ENCODE measurements at regions not wholly inside any gene's neighbourhood (a gene's known extent, or its start where the extent isn't known, plus 50 kb on each side); places are given as distances from the start of the nearest gene placed in this dataset.

- DNase-seq (ENCODE audit: low spot score) = no peak
These were observed 428.4 kb downstream of the PTPRU start for GRCh38 chr1:29664711-29665110.

DNA sequence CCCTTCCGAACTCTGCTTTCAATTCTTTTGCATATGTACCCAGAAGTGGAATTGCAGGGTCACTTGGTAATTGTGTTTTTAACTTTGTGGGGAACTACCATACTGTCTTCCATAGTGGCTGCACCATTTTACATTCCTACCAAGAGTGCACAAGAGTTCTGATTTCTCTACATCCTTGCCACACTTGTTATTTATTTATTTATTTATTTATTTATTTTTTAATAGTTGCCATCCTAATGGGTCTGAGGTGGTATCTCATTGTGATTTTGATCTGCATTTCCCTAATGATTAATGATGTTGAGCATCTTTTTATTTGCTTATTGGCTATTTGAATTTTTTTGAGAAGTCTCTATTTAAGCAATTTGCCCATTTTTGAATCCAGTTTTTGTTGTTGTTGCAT is 422.4 kb downstream of the PTPRU start:
- no peak for DNase-seq (ENCODE audit: low spot score)

DNA sequence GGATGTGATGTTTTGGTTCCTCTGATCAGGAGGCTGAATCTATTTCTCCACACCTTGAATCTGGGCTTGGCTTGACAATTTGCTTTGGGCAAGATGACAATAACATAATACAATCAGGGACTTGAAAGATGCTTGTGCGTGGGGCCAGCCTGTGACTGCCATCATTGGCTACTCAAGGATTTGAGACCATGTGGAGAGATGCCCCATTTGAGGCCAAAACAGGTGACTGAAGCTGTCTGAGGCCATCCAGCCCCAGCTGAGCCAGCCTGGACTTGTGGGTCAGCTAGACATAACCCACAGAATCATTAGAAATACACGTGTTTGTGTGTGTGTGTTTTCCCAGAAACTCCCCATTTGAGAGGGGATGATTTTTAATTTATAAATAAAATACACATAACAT is 421.5 kb downstream of the PTPRU start:
- no peak for DNase-seq (ENCODE audit: low spot score)

- DNase-seq (ENCODE audit: low spot score) = no peak
These were observed 419.9 kb downstream of the PTPRU start for GRCh38 chr1:29655945-29656850.

DNA sequence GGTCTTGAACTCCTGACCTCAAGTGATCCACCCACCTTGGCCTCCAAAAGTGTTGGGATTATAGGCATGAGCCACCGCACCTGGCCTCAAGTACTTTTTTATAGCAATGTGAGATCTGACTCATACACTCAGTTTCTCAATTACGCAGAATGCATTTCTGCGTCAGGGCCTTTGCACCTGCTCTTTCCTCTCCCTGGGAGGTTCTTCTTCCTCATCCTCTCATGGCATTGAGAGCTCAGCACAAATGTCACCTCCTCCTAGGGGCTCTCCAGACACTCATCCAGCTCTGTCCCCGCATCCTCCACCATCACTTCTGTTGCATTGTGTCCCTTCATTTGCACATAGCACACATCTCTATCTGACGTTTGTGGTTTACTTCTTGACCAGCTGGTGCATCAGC is 418.8 kb downstream of the PTPRU start:
- no peak for DNase-seq (ENCODE audit: low spot score)

DNA sequence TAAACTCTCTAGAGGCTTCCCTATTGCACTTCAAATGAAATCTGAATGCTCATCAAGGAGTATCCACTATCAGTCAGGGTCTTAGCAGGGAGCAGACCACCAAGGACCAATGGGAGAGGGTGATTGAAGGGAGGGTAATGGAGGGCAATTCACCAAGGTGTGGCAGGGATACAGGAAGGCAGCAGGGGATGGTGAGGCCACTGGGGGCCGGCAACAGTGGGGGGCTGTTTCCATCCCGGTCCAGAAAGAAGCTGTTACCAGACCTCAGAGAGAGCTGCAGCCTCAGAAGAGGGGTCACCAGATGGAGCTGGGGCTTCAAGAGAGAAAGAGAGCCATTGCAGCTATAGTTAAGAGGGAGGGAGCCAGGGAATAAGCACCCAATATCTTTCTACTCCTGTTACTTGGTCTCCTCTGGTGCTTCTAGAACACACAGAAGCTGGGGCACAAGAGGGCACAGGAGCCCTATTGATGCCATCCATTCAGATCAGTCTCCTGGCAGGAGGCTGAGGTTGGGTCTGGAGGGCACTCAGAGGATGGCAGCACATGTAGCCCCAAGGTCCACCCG is 417.6 kb downstream of the PTPRU start:
- no peak for DNase-seq (ENCODE audit: low spot score)

DNA sequence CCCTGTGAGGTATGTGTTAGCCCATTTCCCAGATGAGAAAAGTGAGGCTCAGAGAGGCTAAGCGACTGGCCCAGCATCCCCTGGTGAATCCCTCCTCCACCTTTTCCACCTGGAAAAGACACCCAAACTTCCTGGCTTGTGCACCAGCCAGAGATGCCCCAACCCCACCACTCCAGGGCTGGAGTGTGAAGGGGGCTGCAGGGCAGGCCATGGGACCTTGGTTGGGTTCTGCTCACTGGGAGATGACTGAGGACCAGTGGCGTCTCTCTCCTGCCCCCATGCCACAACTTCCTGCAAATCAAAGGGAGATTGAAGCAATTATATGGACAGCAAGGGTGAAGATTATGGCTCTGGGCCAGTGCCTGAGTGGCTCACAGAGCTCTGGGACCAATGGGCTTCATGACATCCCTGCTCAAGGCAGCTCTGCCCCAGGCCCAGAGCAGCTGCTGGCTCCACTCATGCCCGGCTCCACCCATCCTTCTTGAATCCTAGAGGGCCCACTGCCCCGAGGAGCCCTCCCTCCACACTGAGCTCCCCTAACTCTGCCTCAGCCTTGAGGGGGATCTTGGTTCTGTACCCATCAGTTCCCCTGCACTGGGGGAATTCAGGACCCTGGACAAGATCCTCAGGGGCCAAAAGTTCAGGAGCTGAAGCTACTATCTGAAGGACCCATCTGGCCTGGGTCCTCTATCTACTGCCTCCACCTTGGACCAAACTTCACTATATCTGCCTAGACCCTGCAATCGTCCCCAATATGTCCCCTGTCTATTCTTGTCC is 416.9 kb downstream of the PTPRU start:
- DNase-seq (ENCODE audit: low spot score) = no peak

GRCh38 chr1:29651684-29652665 is 415.7 kb downstream of the PTPRU start:
- no peak for DNase-seq (ENCODE audit: low spot score)

GRCh38 chr1:29651246-29651645 is 414.9 kb downstream of the PTPRU start:
- no peak for DNase-seq (ENCODE audit: low spot score)

GRCh38 chr1:29650476-29650875 is 414.2 kb downstream of the PTPRU start:
- no peak for DNase-seq (ENCODE audit: low spot score)

DNA sequence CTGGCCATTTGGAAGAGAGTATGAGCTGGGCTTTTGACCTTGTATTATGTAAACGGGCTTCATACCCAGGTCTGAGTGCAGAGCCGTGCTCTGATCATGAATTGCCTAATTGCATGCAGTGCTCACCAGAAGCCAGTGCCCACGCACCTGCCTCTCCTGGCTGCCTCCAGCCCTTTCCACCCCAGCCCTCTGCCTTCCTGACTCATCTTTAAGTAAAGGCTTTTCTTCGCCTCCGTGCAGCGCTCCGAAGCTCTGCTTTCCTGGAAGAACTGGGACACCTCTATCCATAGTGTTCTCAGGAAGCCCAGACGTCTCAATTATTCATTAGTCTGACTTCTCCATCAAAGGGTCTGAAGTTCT is 413.7 kb downstream of the PTPRU start:
- DNase-seq (ENCODE audit: low spot score) = no peak

DNA sequence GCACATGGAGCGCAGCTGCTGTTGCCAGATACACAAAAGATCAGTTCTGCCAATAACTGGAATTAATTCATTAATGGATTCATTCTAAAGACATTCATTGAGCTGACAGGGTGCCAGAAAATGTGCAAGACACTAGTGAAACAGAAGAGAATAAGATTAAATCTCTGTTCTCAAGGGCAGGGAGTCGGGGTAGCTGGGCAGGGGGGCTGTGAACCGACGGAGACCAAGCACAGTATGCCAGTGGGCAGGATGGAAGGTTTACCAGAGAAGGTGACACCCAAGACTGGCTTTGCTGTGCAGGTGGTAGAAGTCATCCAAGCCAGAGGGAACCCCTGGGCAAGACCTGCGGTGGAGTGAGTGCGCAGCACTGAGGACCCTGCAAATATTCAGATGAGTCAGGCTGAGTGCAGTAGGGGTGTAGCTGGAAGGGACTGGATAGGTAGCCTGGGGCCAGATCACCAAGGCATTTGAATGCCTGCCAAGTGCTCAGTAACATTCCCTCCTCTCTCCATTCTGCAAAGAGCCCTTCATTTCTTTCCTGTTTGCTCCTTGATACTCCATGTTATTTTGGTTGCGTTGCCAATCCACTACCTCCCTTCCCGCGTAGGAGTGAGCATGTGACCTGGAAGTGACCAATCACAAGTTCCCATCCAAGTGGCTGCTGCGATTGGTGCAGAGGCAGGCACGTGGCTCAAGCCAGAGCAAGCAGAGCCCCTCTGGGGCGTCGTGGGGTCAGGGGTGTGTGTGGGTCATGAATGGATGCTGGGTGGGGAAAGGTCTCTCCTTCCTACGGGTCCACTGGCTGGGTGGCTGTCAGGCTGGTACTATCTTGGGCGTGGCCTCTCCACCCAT is 413.1 kb downstream of the PTPRU start:
- DNase-seq (ENCODE audit: low spot score) = no peak

DNA sequence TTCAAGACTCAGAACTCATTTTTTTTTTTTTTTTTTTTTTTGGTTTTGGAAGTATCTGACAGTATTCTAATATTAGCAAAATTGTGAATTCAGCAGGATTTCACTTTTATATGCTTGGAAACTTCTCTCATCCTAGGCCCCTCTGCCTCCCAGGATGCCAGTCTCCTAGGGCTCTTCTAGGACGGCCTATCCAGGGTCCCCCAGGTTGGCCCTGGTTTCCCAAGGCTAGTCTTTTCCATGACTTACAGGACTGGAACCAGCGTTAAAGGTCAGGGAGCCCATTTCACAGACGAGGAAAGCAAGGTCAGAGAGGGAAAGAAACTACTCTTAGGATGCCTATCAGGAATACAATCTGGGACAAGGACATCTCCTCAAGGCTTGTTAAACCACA is 412.5 kb downstream of the PTPRU start:
- DNase-seq (ENCODE audit: low spot score) = no peak

- DNase-seq (ENCODE audit: low spot score) = no peak
These were observed 411.7 kb downstream of the PTPRU start for GRCh38 chr1:29648026-29648425.

DNA sequence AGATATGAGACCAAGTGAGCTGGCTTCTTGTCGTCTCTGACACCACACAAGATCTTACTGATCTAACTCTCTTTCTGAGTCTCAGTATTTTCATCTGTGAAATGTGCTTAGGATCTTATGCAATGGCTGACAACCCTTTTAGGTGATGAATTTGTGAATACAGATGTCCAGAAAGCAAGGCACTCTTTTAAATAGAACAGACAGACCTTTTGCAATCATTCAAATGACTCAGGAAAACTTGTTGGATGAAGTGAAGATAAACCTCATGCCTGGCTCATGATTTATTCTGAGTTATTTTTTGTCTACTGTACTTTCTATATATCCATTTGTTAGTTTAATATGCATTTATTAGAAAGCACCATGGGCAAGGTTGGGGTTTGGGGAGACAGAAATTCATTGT is 411.3 kb downstream of the PTPRU start:
- no peak for DNase-seq (ENCODE audit: low spot score)

DNA sequence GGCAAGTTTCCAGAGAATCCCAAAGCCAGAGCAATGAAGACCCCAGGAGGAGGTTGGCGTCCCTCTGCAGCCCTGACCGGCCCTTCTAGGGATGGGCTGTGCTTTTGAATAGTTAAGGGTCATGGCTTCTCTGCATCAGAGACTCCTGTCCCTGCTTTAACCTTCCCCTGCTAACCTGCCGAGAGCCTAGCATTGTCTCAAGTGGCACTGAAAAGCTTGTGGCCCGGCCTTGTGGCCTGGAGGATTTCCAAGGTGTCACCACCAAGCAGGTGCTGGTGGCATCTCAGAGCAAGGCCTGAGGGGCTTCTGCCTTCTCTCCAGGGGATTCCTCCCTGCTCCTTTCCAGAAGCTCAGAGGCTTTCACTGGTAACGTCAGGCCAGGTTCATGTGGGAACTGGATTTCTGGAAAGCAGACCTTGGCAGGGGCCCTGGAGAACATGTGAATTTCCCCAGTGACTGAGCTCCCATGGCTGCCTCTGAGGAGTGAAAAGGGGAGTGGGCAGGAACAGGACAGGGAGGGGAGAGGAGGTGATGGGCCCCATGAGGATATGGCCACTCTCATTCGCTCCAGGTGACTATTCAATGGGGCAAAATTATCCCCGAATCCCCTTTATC is 409.9 kb downstream of the PTPRU start:
- no peak for DNase-seq (ENCODE audit: low spot score)

DNA sequence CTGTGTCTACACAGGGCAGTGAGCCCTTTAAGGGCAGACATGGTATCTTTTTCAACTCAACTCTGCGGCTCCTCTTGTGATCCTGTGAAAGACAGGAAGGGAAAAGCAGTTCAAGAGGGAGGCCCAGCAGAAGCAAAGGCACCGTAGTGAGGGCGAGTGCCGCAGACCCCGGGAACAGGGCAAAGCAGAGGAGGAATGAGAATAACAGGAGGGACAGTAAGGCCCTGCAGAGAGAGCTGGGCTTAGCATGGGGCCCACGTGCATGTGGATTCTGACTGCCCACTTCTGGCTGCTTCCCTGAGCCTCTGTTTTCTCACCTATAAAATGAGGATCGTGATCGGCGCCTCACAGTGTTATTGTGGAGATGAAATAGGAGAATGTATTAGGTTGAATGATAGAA is 409.3 kb downstream of the PTPRU start:
- DNase-seq (ENCODE audit: low spot score) = no peak

DNA sequence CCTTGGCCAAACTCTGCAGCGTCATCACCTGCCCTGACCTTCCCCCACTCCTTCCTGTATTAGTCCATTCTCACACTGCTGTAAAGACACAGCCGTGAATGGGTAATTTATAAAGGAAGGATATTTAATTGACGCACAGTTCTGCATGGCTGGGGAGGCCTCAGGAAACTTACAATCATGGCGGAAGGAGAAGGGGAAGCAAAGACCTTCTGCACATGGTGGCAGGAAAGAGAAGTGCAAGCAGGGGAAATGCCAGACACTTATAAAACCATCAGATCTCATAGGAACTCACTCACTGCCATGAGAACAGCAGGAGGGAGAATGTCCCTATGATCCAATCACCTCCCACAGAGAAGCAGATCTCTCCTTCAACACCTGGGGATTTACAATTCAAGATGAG is 408.5 kb downstream of the PTPRU start:
- DNase-seq (ENCODE audit: low spot score) = no peak

DNA sequence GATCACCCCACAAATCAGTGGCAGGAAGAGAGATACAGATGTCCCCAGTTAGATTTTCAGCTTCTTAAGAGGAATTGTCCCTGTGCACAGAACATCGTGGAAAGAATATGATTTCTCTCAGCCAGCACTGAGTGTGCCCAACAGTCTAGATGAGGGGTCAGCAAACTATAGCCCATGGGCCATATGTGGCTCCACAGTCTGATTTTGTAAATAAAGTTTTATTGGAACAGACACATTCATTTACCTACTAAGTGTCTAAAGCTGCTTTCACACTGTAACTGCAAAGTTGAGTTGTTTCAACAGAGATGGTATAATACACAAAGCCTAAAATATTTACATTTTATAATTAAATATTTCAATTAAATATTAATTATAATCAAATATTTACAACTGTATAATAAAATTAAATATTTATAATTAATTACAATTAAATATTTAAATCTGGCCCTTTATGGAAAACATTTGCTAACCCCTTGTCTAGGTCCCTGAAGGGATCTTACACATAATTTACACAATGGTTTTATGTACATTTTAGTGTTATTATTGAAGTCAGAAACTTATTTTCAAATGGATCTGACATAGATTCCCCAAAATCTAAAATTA is 407.6 kb downstream of the PTPRU start:
- DNase-seq (ENCODE audit: low spot score) = no peak

DNA sequence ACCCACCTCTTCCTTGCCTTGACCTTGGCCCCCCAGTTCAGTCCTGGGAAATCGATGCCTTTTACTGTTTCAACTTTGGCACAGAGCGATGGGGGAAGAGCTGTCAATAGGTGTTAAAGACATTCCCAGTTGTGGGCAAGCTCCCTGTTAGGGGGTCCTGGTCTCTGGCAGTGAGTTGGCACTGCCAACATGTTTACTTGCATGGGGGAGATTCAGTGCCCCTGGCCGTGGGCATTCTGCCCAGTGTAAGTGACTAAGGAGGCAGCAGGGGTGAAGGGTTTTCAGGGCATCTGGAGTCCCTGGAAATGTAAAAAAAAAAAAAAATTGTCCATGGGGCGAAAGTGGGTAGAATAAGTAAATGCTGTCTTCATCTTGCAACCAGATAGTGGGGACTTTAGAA is 407.0 kb downstream of the PTPRU start:
- no peak for DNase-seq (ENCODE audit: low spot score)

All from AG08395 (cell line).